BJ (cell line): ENCODE measurements at regions not wholly inside any gene's neighbourhood (a gene's known extent, or its start where the extent isn't known, plus 50 kb on each side); places are given as distances from the start of the nearest gene placed in this dataset.

Experiments
- CTCF ChIA-PET: fragments of 350-600 bp; formaldehyde crosslinking; extraction: SDS; loops from one replicate; lab custom pipeline; 2021; ENCODE audit warnings: antibody characterized with exemption, inconsistent platforms; lab: Yijun Ruan, JAX
- POLR2A ChIA-PET: fragments of 300-600 bp; sonication (Branson Sonifier 250); formaldehyde crosslinking; extraction: SDS; loops from one replicate; lab custom pipeline; 2021; ENCODE audit warnings: antibody characterized with exemption; lab: Charles Lee
- DNase-seq: peaks from one replicate; pipeline ENCODE4 v3.0.0-alpha.2; 2011; ENCODE audit warnings: low read depth
- H3K27me3 ChIP-seq: 2 replicates; pipeline ENCODE4 v1.6.0; 2011; ENCODE audit warnings: low read length; ENCODE audit not compliant: control insufficient read depth, insufficient read depth
- H3K36me3 ChIP-seq: 2 replicates; pipeline ENCODE4 v1.5.1; 2011; ENCODE audit warnings: low read length; ENCODE audit not compliant: control insufficient read depth, insufficient read depth
- H3K4me3 ChIP-seq: 2 replicates; pipeline ENCODE4 v1.5.1; 2011; ENCODE audit warnings: low read depth, mild to moderate bottlenecking, control low read depth, low read length
- TF ChIP-seq, protein P1 (sequence below): IDR thresholded peaks from 2 replicates; pipeline ENCODE4 v1.5.1; 2011; ENCODE audit warnings: low read depth, mild to moderate bottlenecking, control low read depth, inconsistent platforms, low read length, moderate library complexity; ENCODE audit not compliant: insufficient read depth

DNA sequence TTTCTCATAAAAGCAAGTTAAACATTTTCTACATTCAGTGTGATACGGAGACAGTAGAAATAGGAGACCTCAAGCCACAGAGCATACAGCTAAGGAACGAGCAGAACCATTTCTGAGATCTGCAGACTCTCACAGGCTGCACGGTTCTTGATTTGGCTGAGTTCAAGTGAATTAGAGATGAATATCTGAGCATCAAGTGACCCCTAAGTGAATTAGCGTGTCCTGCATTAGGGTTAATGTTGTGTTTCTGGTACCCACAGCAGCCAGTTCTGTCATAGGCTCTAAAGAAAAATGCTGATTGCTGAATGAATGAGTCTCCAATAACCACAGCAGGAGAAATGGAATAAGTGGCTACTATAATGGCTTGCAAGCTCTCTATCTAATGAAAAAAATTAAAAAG is 265.9 kb upstream of the SYT4 start:
- TF ChIP-seq, protein P1, sequence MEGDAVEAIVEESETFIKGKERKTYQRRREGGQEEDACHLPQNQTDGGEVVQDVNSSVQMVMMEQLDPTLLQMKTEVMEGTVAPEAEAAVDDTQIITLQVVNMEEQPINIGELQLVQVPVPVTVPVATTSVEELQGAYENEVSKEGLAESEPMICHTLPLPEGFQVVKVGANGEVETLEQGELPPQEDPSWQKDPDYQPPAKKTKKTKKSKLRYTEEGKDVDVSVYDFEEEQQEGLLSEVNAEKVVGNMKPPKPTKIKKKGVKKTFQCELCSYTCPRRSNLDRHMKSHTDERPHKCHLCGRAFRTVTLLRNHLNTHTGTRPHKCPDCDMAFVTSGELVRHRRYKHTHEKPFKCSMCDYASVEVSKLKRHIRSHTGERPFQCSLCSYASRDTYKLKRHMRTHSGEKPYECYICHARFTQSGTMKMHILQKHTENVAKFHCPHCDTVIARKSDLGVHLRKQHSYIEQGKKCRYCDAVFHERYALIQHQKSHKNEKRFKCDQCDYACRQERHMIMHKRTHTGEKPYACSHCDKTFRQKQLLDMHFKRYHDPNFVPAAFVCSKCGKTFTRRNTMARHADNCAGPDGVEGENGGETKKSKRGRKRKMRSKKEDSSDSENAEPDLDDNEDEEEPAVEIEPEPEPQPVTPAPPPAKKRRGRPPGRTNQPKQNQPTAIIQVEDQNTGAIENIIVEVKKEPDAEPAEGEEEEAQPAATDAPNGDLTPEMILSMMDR = no peak
- Histone ChIP-seq H3K4me3 (no peak overlapping the region), H3K27me3 (no peaks in the 10 kb centered on the region), H3K36me3 (no peaks in the 10 kb centered on the region)
- DNase-seq = no peak
- CTCF ChIA-PET = no interaction called here
- POLR2A ChIA-PET = no interaction called here

DNA sequence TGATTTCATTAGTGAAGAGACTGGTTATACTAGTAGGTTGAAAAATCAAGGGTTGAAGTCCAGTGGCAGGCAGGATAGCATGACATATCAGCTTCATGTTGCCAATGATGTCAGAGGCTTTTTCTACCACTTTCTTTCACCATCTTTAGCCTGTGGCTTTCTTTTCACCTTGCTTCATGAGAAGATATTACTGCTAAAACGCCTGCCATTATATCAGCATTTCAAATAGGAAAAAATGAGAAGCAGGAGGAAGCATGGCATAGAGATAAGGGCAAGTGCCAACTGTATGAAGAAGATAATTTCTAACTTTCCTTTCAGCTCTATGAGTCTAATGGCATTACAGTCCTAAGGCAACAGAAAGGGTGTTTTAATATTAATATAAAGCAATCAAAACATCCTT is 270.2 kb upstream of the SYT4 start:
- no peak for DNase-seq
- ChIA-PET CTCF (no interaction called here), POLR2A (no interaction called here)
- no peaks in the 10 kb centered on the region for H3K36me3 ChIP-seq
- H3K4me3 ChIP-seq = no peak overlapping the region
- no peaks in the 10 kb centered on the region for H3K27me3 ChIP-seq
- TF ChIP-seq, protein P1 = no peak

DNA sequence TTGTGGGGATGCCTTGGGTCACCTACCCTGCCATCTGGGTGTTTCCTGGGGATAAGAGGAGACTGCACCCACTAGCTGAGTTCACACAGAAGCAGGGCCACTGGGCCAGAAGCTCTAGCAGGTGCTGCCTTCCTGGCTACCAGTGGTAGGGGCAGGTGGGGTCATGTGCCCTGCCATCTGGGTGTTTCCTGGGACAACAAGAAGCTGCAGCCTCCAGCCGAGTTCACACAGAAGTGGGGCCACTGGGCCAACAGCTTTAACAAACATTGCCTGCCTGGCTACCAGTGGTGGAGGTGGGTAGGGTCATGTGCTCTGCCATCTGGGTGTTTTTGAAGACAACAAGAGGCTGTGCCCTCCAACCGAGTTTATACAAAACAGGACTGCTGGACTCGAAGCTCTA is 282.2 kb upstream of the SYT4 start:
- ChIA-PET POLR2A (no interaction called here), CTCF (interaction anchor here (1.5 kb wide), 2 partner anchors 12 to 28 kb away, joined by 7 to 8 read pairs; no protein-coding TSS in a partner anchor)
- no peak overlapping the region for H3K4me3 ChIP-seq
- no peaks in the 10 kb centered on the region for H3K27me3 ChIP-seq
- DNase-seq = no peak
- no peaks in the 10 kb centered on the region for H3K36me3 ChIP-seq
- TF ChIP-seq, protein P1 = no peak

DNA sequence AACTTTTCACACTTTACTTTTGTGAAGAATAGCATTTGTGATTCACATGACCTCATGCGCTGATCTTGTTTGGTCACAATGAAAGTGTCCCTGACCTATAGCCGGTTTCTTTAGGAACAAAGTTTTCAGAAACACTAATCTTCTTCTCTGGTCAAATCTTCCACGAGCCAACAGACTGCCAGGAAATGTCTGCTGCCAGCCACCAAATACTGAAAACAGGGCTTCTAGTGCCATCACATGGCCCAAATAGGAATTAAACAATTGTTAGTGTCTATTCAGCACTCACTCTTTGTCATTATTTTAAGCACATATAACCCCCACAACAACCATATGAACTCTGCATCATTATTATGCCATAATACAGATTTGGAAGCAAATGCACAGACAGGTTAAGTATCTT is 286.5 kb upstream of the SYT4 start:
- H3K36me3 ChIP-seq = no peaks in the 10 kb centered on the region
- POLR2A ChIA-PET = no interaction called here
- TF ChIP-seq, protein P1 = peak; percentile 36
- no peaks in the 10 kb centered on the region for H3K27me3 ChIP-seq
- DNase-seq = no peak
- H3K4me3 ChIP-seq = no peak overlapping the region
- CTCF ChIA-PET = interaction anchor here (0.7 kb wide), 1 partner anchor 22 kb away, joined by 3 read pairs; no protein-coding TSS in a partner anchor

DNA sequence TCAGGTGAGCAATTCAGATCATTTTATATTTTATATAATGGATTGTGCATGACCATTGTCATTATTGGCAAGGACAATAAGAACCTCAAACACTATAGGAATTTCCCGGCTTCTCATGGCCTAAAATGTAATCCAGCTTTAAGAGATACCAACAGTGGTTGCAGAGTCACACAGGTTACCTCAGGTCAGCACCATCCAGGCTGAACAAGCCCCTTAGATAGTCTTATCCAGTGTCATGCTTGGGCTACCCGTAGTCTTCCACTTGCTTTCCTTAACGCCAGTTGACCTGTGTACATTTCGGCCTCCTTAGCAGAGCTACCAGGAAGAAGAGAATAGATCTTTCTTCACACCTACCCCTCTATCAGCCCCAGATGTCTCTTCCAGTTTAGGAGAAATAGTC is 293.3 kb upstream of the SYT4 start:
- POLR2A ChIA-PET = no interaction called here
- CTCF ChIA-PET = interaction anchor here (1.1 to 7.9 kb wide), 7 partner anchors 9 to 86 kb away, joined by 3 to 226 read pairs (median 9); no protein-coding TSS in a partner anchor
- DNase-seq = no peak
- Histone ChIP-seq H3K27me3 (no peaks in the 10 kb centered on the region), H3K36me3 (no peaks in the 10 kb centered on the region), H3K4me3 (no peak overlapping the region)
- TF ChIP-seq, protein P1 = no peak
